ENCODE measurements at regions not wholly inside any gene's neighbourhood (a gene's known extent, or its start where the extent isn't known, plus 50 kb on each side); places are given as distances from the start of the nearest gene placed in this dataset.
"Not testable (repeated sequence)": the region's sequence is repeated elsewhere in the genome, so short reads cannot be mapped to it uniquely, and the experiment has no call there.

- no peak for DNase-seq (ENCODE audit: low spot score in 2 of 2)
- no peak overlapping the region for H3K4me3 ChIP-seq (ENCODE audit: low read depth, poor library complexity, severe bottlenecking)
- 53 to 69% methylated on average over 1 of the region's 1 CpG for WGBS, 2 donors
- intact Hi-C loops (cut with DNase I; ENCODE audit: low total_unique reads): no loop called here
- no peak for TF ChIP-seq CTCF (IDR thresholded peaks at IDR 0.05)
- no peak for TF ChIP-seq POLR2A (IDR thresholded peaks at IDR 0.05)
Observed at GRCh38 chr16:58793366-58793765, 59.2 kb upstream of the GOT2 start.

GRCh38 chr16:58792188-58792587 lies 58.1 kb upstream of the GOT2 start:
- intact Hi-C loops (cut with DNase I; ENCODE audit: low total_unique reads): no loop called here
- TF ChIP-seq CTCF (IDR thresholded peaks at IDR 0.05): no peak
- TF ChIP-seq POLR2A (IDR thresholded peaks at IDR 0.05): no peak
- no peak overlapping the region for H3K4me3 ChIP-seq (ENCODE audit: low read depth, poor library complexity, severe bottlenecking)
- 39 to 45% methylated on average over 2 of the region's 2 CpGs for WGBS, 2 donors
- DNase-seq (ENCODE audit: low spot score in 2 of 2): no peak

GRCh38 chr16:58790816-58791557 lies 56.9 kb upstream of the GOT2 start:
- DNase-seq (ENCODE audit: low spot score in 2 of 2); intact Hi-C loops (cut with DNase I; ENCODE audit: low total_unique reads); H3K4me3 ChIP-seq (ENCODE audit: low read depth, poor library complexity, severe bottlenecking): not testable (repeated sequence)
- WGBS, 2 donors: 85 to 90% methylated on average over 11 to 32 of the region's 32 CpGs

GRCh38 chr16:58789351-58789750 lies 55.2 kb upstream of the GOT2 start:
- DNase-seq (ENCODE audit: low spot score in 2 of 2): no peak
- WGBS, 2 donors: 64 to 92% methylated on average over 4 of the region's 4 CpGs
- H3K4me3 ChIP-seq (ENCODE audit: low read depth, poor library complexity, severe bottlenecking): no peak overlapping the region
- intact Hi-C loops (cut with DNase I; ENCODE audit: low total_unique reads): no loop called here
- TF ChIP-seq POLR2A (IDR thresholded peaks at IDR 0.05) (no peak), CTCF (IDR thresholded peaks at IDR 0.05) (no peak)

All from lower leg skin (tissue), 4 donors.